Breast epithelium (tissue), 3 donors: ENCODE measurements at regions not wholly inside any gene's neighbourhood (a gene's known extent, or its start where the extent isn't known, plus 50 kb on each side); places are given as distances from the start of the nearest gene placed in this dataset.

Experiments used
- POLR2A ChIP-seq: fragments of 450-650 bp; IDR thresholded peaks from one replicate; pipeline ENCODE4 v1.6.1; 2016; ENCODE audit warnings: antibody characterized with exemption, mild to moderate bottlenecking, moderate library complexity
- POLR2AphosphoS5 ChIP-seq, 3 donors: sonication (generic); formaldehyde crosslinking; IDR thresholded peaks; one replicate each; pipeline ENCODE4 v1.6.1; 2017; ENCODE audit warnings: antibody characterized with exemption in 3 of 3
- TF ChIP-seq, protein P1 (sequence below), 3 donors: fragments of 450-650 bp; IDR thresholded peaks; one replicate each; pipeline ENCODE4 v1.5.1; 2016 to 2017; ENCODE audit warnings: antibody characterized with exemption in 3 of 3, mild to moderate bottlenecking in 3 of 3, moderate library complexity in 3 of 3

DNA sequence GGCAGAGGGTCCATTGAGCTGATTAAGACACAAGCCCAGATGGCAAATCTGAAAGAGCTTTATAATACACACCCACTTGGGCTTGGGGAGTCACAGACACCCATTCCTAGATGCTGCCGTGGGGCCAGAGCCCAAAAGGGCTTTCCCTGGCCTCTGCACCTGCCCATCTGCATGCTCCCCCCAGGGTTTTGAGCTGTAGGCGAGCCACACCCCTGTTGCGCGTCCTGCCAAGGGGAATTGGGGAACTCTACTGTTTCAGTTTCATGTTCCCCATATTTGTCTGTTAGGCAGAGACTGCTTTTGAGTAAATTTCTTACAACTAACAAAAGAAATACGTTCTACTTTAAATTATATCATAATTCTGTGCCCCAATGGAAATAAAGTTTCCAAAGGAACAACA lies 52.9 kb upstream of the FNDC1 start:
- TF ChIP-seq, protein P1, sequence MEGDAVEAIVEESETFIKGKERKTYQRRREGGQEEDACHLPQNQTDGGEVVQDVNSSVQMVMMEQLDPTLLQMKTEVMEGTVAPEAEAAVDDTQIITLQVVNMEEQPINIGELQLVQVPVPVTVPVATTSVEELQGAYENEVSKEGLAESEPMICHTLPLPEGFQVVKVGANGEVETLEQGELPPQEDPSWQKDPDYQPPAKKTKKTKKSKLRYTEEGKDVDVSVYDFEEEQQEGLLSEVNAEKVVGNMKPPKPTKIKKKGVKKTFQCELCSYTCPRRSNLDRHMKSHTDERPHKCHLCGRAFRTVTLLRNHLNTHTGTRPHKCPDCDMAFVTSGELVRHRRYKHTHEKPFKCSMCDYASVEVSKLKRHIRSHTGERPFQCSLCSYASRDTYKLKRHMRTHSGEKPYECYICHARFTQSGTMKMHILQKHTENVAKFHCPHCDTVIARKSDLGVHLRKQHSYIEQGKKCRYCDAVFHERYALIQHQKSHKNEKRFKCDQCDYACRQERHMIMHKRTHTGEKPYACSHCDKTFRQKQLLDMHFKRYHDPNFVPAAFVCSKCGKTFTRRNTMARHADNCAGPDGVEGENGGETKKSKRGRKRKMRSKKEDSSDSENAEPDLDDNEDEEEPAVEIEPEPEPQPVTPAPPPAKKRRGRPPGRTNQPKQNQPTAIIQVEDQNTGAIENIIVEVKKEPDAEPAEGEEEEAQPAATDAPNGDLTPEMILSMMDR (IDR thresholded peaks at IDR 0.05), result no peak
- TF ChIP-seq POLR2A (no peak), POLR2AphosphoS5 (IDR thresholded peaks at IDR 0.05) (no peak)
